NB4 (cell line): ENCODE measurements at regions not wholly inside any gene's neighbourhood (a gene's known extent, or its start where the extent isn't known, plus 50 kb on each side); places are given as distances from the start of the nearest gene placed in this dataset.

Experiments
- POLR2A ChIP-seq: IDR thresholded peaks from 2 replicates; pipeline ENCODE4 v1.6.1; 2011; ENCODE audit warnings: mild to moderate bottlenecking; ENCODE audit not compliant: insufficient read length; ENCODE audit errors: extremely low read depth
- TF ChIP-seq, protein P1 (sequence below): IDR thresholded peaks from one replicate; pipeline ENCODE4 v1.5.1; 2012; ENCODE audit warnings: low read depth, low read length
- TF ChIP-seq, protein P2 (sequence below): IDR thresholded peaks from 2 replicates; pipeline ENCODE4 v1.6.1; 2011; ENCODE audit warnings: low read depth, low read length

DNA sequence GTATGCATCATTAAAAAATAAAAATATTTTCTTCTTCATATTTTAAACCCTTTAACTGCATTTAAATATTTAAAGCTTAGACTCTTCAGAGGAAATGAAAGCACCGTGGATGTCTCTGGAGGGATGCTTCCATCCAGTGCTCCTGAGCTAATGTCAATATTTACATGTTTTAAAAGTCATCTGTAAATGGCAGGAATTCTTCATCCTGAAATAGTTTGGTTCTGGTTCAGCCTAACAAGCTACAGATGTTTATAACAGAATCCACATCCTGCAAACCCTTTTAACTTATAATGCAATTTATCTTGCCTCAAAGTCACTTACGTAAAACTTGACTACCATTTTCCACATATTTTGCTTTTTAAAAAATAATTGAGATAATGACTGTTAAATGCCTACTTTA is 1207.3 kb downstream of the SLC16A7 start:
- TF ChIP-seq POLR2A: no peak
- TF ChIP-seq, protein P1, sequence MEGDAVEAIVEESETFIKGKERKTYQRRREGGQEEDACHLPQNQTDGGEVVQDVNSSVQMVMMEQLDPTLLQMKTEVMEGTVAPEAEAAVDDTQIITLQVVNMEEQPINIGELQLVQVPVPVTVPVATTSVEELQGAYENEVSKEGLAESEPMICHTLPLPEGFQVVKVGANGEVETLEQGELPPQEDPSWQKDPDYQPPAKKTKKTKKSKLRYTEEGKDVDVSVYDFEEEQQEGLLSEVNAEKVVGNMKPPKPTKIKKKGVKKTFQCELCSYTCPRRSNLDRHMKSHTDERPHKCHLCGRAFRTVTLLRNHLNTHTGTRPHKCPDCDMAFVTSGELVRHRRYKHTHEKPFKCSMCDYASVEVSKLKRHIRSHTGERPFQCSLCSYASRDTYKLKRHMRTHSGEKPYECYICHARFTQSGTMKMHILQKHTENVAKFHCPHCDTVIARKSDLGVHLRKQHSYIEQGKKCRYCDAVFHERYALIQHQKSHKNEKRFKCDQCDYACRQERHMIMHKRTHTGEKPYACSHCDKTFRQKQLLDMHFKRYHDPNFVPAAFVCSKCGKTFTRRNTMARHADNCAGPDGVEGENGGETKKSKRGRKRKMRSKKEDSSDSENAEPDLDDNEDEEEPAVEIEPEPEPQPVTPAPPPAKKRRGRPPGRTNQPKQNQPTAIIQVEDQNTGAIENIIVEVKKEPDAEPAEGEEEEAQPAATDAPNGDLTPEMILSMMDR: no peak
- TF ChIP-seq, protein P2, sequence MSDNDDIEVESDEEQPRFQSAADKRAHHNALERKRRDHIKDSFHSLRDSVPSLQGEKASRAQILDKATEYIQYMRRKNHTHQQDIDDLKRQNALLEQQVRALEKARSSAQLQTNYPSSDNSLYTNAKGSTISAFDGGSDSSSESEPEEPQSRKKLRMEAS: no peak
